ENCODE measurements at regions not wholly inside any gene's neighbourhood (a gene's known extent, or its start where the extent isn't known, plus 50 kb on each side); places are given as distances from the start of the nearest gene placed in this dataset.

DNA sequence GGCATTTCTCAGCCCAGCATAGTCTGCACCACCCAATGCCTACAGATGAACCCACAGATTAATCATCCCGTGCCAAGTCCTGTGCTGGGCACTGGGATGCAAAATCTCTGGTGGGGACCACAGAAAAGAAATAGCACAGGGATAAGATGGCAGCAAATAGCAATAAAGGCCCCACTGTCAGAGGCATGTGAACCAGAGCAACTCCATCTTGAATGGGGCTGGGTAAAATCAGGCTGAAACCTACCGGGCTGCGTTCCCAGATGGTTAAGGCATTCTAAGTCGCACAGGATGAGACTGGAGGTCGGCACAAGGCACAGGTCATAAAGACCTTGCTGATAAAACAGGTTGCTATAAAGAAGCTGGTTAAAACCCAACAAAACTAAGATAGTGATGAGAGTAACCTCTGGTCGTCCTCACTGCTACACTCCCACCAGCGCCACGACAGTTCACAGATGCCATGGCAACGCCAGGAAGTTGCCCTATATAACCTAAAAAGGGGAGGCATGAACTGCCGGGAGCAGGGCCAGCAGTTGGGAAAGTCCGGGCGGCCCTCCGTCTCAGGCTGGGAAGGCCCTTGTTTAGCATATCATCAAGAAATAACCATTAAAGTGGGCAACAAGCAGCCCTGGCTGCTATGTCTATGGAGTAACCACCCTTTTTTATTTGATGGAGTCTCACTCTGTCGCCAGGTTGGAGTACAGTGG lies 65.2 kb downstream of the C9orf50 start:
- TF ChIP-seq, protein P1, sequence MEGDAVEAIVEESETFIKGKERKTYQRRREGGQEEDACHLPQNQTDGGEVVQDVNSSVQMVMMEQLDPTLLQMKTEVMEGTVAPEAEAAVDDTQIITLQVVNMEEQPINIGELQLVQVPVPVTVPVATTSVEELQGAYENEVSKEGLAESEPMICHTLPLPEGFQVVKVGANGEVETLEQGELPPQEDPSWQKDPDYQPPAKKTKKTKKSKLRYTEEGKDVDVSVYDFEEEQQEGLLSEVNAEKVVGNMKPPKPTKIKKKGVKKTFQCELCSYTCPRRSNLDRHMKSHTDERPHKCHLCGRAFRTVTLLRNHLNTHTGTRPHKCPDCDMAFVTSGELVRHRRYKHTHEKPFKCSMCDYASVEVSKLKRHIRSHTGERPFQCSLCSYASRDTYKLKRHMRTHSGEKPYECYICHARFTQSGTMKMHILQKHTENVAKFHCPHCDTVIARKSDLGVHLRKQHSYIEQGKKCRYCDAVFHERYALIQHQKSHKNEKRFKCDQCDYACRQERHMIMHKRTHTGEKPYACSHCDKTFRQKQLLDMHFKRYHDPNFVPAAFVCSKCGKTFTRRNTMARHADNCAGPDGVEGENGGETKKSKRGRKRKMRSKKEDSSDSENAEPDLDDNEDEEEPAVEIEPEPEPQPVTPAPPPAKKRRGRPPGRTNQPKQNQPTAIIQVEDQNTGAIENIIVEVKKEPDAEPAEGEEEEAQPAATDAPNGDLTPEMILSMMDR (tag by site-specific recombination; IDR thresholded peaks at IDR 0.05), result no peak
- TF ChIP-seq, protein P2, sequence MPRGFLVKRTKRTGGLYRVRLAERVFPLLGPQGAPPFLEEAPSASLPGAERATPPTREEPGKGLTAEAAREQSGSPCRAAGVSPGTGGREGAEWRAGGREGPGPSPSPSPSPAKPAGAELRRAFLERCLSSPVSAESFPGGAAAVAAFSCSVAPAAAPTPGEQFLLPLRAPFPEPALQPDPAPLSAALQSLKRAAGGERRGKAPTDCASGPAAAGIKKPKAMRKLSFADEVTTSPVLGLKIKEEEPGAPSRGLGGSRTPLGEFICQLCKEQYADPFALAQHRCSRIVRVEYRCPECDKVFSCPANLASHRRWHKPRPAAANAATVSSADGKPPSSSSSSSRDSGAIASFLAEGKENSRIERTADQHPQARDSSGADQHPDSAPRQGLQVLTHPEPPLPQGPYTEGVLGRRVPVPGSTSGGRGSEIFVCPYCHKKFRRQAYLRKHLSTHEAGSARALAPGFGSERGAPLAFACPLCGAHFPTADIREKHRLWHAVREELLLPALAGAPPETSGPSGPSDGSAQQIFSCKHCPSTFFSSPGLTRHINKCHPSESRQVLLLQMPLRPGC (tag by site-specific recombination; IDR thresholded peaks at IDR 0.05), result no peak
- TF ChIP-seq ZNF274 (IDR thresholded peaks at IDR 0.05; ENCODE audit: low read length), result no peak
- TF ChIP-seq ZNF274 (tag by site-specific recombination; IDR thresholded peaks at IDR 0.05; ENCODE audit: borderline replicate concordance), result no peak
- no peak for TF ChIP-seq ZNF600 (tag by site-specific recombination; IDR thresholded peaks at IDR 0.05)
- no peak for TF ChIP-seq SCRT2 (tag by site-specific recombination; IDR thresholded peaks at IDR 0.05)
- no peak for TF ChIP-seq MZF1 (tag by site-specific recombination; IDR thresholded peaks at IDR 0.05; ENCODE audit: borderline replicate concordance)
- TF ChIP-seq ZNF24 (tag by site-specific recombination; IDR thresholded peaks at IDR 0.05), result no peak
- no peak for TF ChIP-seq ZNF792 (tag by site-specific recombination; IDR thresholded peaks at IDR 0.05)
